ENCODE measurements at regions not wholly inside any gene's neighbourhood (a gene's known extent, or its start where the extent isn't known, plus 50 kb on each side); places are given as distances from the start of the nearest gene placed in this dataset.

DNA sequence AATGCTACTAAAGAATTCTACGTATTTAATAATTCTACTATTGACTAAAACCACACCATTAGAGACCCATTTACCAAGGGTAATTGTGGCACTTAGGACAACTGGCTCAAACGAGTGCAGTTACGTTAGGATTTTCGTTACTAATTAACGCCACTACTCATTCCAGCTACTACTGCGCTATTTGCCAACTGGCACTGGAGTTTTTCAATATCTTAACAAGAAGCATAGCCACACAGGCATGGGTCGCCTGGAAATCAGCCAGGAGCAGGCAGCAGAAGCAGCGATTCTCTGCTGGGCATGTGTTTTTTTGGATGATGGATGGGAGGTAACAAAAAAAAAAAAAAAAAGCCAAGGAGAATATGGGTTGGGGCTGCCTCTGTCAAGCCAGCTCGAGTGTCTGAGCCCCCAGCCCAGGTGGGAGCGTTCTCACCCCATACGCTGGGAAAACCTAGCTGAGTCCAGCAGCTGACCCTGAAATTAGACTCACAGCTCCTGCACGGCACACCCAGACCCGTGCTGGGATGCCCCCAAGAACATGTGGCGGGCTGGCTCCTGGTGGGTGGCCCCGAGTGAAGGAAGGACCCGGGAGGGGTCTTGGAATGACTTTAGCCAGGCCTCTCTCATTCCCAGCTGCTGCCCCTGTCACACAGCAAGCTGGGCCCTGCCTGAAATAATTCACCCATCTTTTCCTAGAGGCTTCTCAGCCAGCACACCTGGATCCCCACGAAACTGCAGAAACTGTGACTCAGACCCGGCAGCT lies 214.0 kb downstream of the BRD1 start:
- TF ChIP-seq, protein P1, sequence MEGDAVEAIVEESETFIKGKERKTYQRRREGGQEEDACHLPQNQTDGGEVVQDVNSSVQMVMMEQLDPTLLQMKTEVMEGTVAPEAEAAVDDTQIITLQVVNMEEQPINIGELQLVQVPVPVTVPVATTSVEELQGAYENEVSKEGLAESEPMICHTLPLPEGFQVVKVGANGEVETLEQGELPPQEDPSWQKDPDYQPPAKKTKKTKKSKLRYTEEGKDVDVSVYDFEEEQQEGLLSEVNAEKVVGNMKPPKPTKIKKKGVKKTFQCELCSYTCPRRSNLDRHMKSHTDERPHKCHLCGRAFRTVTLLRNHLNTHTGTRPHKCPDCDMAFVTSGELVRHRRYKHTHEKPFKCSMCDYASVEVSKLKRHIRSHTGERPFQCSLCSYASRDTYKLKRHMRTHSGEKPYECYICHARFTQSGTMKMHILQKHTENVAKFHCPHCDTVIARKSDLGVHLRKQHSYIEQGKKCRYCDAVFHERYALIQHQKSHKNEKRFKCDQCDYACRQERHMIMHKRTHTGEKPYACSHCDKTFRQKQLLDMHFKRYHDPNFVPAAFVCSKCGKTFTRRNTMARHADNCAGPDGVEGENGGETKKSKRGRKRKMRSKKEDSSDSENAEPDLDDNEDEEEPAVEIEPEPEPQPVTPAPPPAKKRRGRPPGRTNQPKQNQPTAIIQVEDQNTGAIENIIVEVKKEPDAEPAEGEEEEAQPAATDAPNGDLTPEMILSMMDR (IDR thresholded peaks at IDR 0.05; ENCODE audit: insufficient read depth, low read length, poor library complexity, severe bottlenecking), result no peak
- TF ChIP-seq EZH2phosphoT487 (conservative IDR thresholded peaks at IDR 0.05; ENCODE audit: low read length), result no peak
- Histone ChIP-seq H3K27ac (ENCODE audit: low read depth, low read length) (no peak overlapping the region), H3K9me2 (replicated peaks; ENCODE audit: insufficient read depth, low read length) (no peaks in the 10 kb centered on the region), H3K27me3 (ENCODE audit: low read length) (no peaks in the 10 kb centered on the region), H3F3A (ENCODE audit: insufficient read depth) (no peaks in the 10 kb centered on the region), H2AFZ (ENCODE audit: low read depth, low read length, severe bottlenecking) (no peak overlapping the region), H3K4me2 (ENCODE audit: low read depth, low read length, poor library complexity, severe bottlenecking) (no peak overlapping the region), H3K9me3 (ENCODE audit: insufficient read depth, low read length) (no peaks in the 10 kb centered on the region), H3K36me3 (ENCODE audit: low read length) (no peaks in the 10 kb centered on the region; the same call in 1 of the 2 replicates), H3K79me2 (ENCODE audit: insufficient read depth, low read length) (no peaks in the 10 kb centered on the region; the same call in 1 of the 2 replicates), H3K4me3 (ENCODE audit: insufficient read depth, low read length, poor library complexity, severe bottlenecking) (no peak overlapping the region), H4K20me1 (ENCODE audit: low read depth, low read length) (no peaks in the 10 kb centered on the region), H3K9ac (ENCODE audit: low read length) (no peak overlapping the region)

DNA sequence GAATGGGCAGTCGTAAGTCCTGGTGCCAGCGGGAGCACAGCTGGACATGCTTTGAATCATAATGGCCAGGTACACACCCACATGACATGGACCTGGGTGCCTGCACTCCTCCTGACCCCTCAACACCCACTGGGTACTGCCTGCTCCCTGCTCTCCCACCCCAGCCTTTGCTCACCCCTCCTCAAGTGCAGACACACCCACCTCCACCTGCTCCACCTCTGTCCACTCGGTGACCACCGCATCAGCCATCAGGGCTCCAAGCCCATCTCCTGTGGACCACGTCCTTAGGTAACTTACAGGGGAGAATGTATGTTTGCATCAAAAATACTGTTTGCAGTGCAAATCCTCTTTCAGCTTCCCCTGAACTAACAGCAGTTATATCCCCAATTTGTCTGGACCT lies 214.6 kb downstream of the BRD1 start:
- Histone ChIP-seq H3K27me3 (ENCODE audit: low read length) (no peaks in the 10 kb centered on the region), H3K4me2 (ENCODE audit: low read depth, low read length, poor library complexity, severe bottlenecking) (no peak overlapping the region), H3K4me3 (ENCODE audit: insufficient read depth, low read length, poor library complexity, severe bottlenecking) (no peak overlapping the region), H4K20me1 (ENCODE audit: low read depth, low read length) (no peaks in the 10 kb centered on the region), H3F3A (ENCODE audit: insufficient read depth) (no peaks in the 10 kb centered on the region), H3K79me2 (ENCODE audit: insufficient read depth, low read length) (no peaks in the 10 kb centered on the region; the same call in 1 of the 2 replicates), H3K27ac (ENCODE audit: low read depth, low read length) (no peak overlapping the region), H2AFZ (ENCODE audit: low read depth, low read length, severe bottlenecking) (no peak overlapping the region), H3K9me3 (ENCODE audit: insufficient read depth, low read length) (no peaks in the 10 kb centered on the region), H3K9me2 (replicated peaks; ENCODE audit: insufficient read depth, low read length) (no peaks in the 10 kb centered on the region), H3K36me3 (ENCODE audit: low read length) (no peaks in the 10 kb centered on the region; the same call in 1 of the 2 replicates), H3K9ac (ENCODE audit: low read length) (no peak overlapping the region)
- TF ChIP-seq, protein P1 (IDR thresholded peaks at IDR 0.05; ENCODE audit: insufficient read depth, low read length, poor library complexity, severe bottlenecking), result no peak
- TF ChIP-seq EZH2phosphoT487 (conservative IDR thresholded peaks at IDR 0.05; ENCODE audit: low read length), result no peak

DNA sequence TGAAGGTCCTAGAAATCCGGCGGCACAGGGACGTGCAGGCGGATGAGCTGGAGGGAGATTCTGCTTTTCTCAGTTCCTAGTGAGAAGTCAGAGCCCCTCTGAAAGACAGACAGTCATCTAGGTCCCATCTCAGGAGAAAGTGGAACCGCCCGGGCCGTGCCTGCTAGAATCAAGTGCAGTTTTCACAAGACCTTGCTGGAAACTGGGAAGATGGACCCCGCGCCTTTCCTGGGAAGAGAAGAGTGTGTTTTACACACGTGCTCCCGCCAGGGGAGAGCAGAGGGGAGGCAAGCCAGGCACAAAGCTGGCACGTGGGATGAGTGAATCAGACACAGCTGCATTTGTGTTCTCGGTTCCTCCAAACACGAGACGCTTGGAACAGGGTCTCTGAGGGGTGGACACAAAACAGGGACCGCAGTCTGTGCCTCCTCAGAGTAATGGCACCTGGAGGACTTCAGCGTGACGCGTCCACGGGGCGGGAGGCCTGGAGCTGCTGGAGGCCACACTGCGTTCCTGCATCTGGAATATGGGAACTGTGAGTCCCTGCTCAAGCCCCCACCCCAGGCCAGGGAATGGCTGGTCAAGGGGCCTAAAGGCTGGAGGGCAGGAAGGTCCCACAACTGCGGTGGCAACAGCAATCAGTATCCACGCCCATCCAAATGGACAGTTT lies 218.3 kb downstream of the BRD1 start:
- no peaks in the 10 kb centered on the region; the same call in 1 of the 2 replicates for H3K79me2 ChIP-seq (ENCODE audit: insufficient read depth, low read length)
- H3K9me2 ChIP-seq (replicated peaks; ENCODE audit: insufficient read depth, low read length), result no peaks in the 10 kb centered on the region
- no peak overlapping the region for H3K4me2 ChIP-seq (ENCODE audit: low read depth, low read length, poor library complexity, severe bottlenecking)
- TF ChIP-seq, protein P1 (IDR thresholded peaks at IDR 0.05; ENCODE audit: insufficient read depth, low read length, poor library complexity, severe bottlenecking), result no peak
- TF ChIP-seq EZH2phosphoT487 (conservative IDR thresholded peaks at IDR 0.05; ENCODE audit: low read length), result no peak
- H3K9ac ChIP-seq (ENCODE audit: low read length), result no peak overlapping the region
- no peaks in the 10 kb centered on the region for H3K27me3 ChIP-seq (ENCODE audit: low read length)
- H3K27ac ChIP-seq (ENCODE audit: low read depth, low read length), result no peak overlapping the region
- no peaks in the 10 kb centered on the region for H3F3A ChIP-seq (ENCODE audit: insufficient read depth)
- H4K20me1 ChIP-seq (ENCODE audit: low read depth, low read length), result no peaks in the 10 kb centered on the region
- no peak overlapping the region for H2AFZ ChIP-seq (ENCODE audit: low read depth, low read length, severe bottlenecking)
- 0 out of 2 replicates have a peak, but pooled peaks cover 5% of the 10 kb centered on the region for H3K9me3 ChIP-seq (ENCODE audit: insufficient read depth, low read length)
- no peaks in the 10 kb centered on the region; the same call in 1 of the 2 replicates for H3K36me3 ChIP-seq (ENCODE audit: low read length)
- no peak overlapping the region for H3K4me3 ChIP-seq (ENCODE audit: insufficient read depth, low read length, poor library complexity, severe bottlenecking)
